Neuronal stem cell (in vitro differentiated cells): ENCODE measurements at regions not wholly inside any gene's neighbourhood (a gene's known extent, or its start where the extent isn't known, plus 50 kb on each side); places are given as distances from the start of the nearest gene placed in this dataset.
A peak's percentile ranks its signal among the peaks of the same experiment; 100 is the strongest.

ENCODE experiments used
- DNase-seq: peaks from one replicate; pipeline ENCODE4 v3.0.0-alpha.2; 2013; ENCODE audit warnings: low spot score
- H2AFZ ChIP-seq: one replicate; pipeline ENCODE4 v1.6.1; 2013; ENCODE audit warnings: mild to moderate bottlenecking, low read length, inconsistent platforms
- H2AK5ac ChIP-seq: 2 replicates; pipeline ENCODE4 v1.6.1; 2013; ENCODE audit warnings: low read depth, mild to moderate bottlenecking, inconsistent platforms, low read length, moderate library complexity, mixed read lengths
- H2BK120ac ChIP-seq: 2 replicates; pipeline ENCODE4 v1.6.1; 2013; ENCODE audit warnings: low read depth, mild to moderate bottlenecking, inconsistent platforms, low read length, moderate library complexity, mixed read lengths
- H2BK12ac ChIP-seq: one replicate; pipeline ENCODE4 v1.6.1; 2013; ENCODE audit warnings: low read length, inconsistent platforms
- H2BK15ac ChIP-seq: 2 replicates; pipeline ENCODE4 v1.6.1; 2013; ENCODE audit warnings: mild to moderate bottlenecking, low read length, inconsistent platforms, mixed read lengths
- H2BK5ac ChIP-seq: one replicate; pipeline ENCODE4 v1.6.1; 2013; ENCODE audit warnings: inconsistent platforms, mild to moderate bottlenecking, low read length, moderate library complexity
- H3K14ac ChIP-seq: one replicate; pipeline ENCODE4 v1.6.1; 2013; ENCODE audit warnings: low read length, inconsistent platforms
- H3K18ac ChIP-seq: 2 replicates; pipeline ENCODE4 v1.6.1; 2013; ENCODE audit warnings: low read length, inconsistent platforms
- H3K23ac ChIP-seq: 2 replicates; pipeline ENCODE4 v1.6.1; 2013; ENCODE audit warnings: low read depth, mild to moderate bottlenecking, mixed read lengths, low read length, inconsistent platforms; ENCODE audit not compliant: poor library complexity
- H3K27ac ChIP-seq: replicated peaks from 3 replicates; pipeline ENCODE4 v1.5.1; 2013; ENCODE audit warnings: low read length, inconsistent platforms
- H3K27me3 ChIP-seq, 3 experiments: 2 replicates each; pipeline ENCODE4 v1.6.1; 2013; ENCODE audit warnings: low read length in 3 of 3, mild to moderate bottlenecking in 2 of 3, inconsistent platforms in 1 of 3, low read depth in 1 of 3, mixed read lengths in 1 of 3, moderate library complexity in 1 of 3; ENCODE audit not compliant: control insufficient read depth in 3 of 3, insufficient read depth in 3 of 3
- H3K36me3 ChIP-seq, 2 donors: replicated peaks in 1 of 2; 2 replicates each; pipeline ENCODE4 v1.6.1; 2013; ENCODE audit warnings: low read length in 2 of 2; ENCODE audit not compliant: control insufficient read depth in 2 of 2, insufficient read depth in 2 of 2
- H3K4ac ChIP-seq: 2 replicates; pipeline ENCODE4 v1.6.1; 2013; ENCODE audit warnings: inconsistent platforms, mild to moderate bottlenecking, low read length, moderate library complexity
- H3K4me1 ChIP-seq, 2 donors: 1 replicate in 1 of 2; 2 replicates in 1 of 2; pipeline ENCODE4 v1.6.1; 2013; ENCODE audit warnings: low read length in 2 of 2, low read depth in 1 of 2; ENCODE audit not compliant: control insufficient read depth in 2 of 2, insufficient read depth in 1 of 2
- H3K4me2 ChIP-seq: one replicate; pipeline ENCODE4 v1.6.1; 2013; ENCODE audit warnings: mild to moderate bottlenecking, low read length, inconsistent platforms; ENCODE audit not compliant: insufficient read depth, poor library complexity, severe bottlenecking
- H3K4me3 ChIP-seq, 2 donors: 2 replicates each; pipeline ENCODE4 v1.5.1; 2013; ENCODE audit warnings: low read length in 2 of 2, mild to moderate bottlenecking in 2 of 2, inconsistent platforms in 1 of 2, moderate library complexity in 1 of 2
- H3K79me1 ChIP-seq: one replicate; pipeline ENCODE4 v1.6.1; 2013; ENCODE audit warnings: low read depth, mild to moderate bottlenecking, inconsistent platforms, low read length, moderate library complexity
- H3K9ac ChIP-seq: one replicate; pipeline ENCODE4 v1.6.1; 2013; ENCODE audit warnings: mild to moderate bottlenecking, low read depth, low read length, inconsistent platforms; ENCODE audit not compliant: poor library complexity
- H3K9me3 ChIP-seq, 2 donors: replicated peaks in 1 of 2; 2 replicates each; pipeline versions ENCODE3 to v1.6.1; 2013; ENCODE audit warnings: low read length in 2 of 2, mild to moderate bottlenecking in 2 of 2, inconsistent platforms in 1 of 2, low read depth in 1 of 2, mixed read lengths in 1 of 2, moderate library complexity in 1 of 2; ENCODE audit not compliant: control insufficient read depth in 2 of 2, insufficient read depth in 1 of 2
- H4K8ac ChIP-seq: one replicate; pipeline ENCODE4 v1.6.1; 2013; ENCODE audit warnings: low read depth, mild to moderate bottlenecking, inconsistent platforms, low read length, moderate library complexity
- H4K91ac ChIP-seq: one replicate; pipeline ENCODE4 v1.6.1; 2013; ENCODE audit warnings: low read length, low read depth, mild to moderate bottlenecking, inconsistent platforms; ENCODE audit not compliant: poor library complexity
- WGBS, 2 donors: extraction: QIAGEN DNeasy Blood & Tissue Kit; methylation state at CpG; one replicate each; pipeline ENCODE4 v1.1.7; 2013; ENCODE audit warnings: missing lambda C conversion rate in 2 of 2, mixed read lengths in 1 of 2; ENCODE audit not compliant: insufficient read length in 2 of 2, insufficient replicate concordance in 1 of 2; ENCODE audit errors: extremely low coverage in 2 of 2; 5-methylcytosine and 5-hydroxymethylcytosine counted together

DNA sequence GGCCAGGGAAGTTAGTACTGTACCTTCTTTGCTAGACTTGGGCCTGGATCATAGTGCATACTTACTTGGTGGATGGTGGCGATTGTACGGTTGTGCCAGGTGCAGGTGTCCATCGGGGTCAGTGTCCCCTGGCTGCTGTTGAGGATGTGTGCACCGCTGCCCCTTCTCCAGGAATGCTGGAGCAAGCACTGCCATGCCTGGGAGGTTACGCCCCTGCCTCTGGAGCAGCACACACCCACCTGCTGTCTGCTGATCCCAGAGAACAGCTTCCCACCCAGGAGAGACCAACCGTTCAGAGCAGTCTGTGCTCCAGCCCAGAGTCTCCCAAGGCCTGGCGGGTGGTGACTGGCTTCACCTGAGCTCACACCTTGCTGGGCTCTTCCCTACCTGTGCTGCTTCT is 286.8 kb upstream of the HS6ST1 start:
- no peak overlapping the region for H2BK12ac ChIP-seq
- H2AFZ ChIP-seq = no peak overlapping the region
- peak overlapping the region; percentile 1 for H2BK5ac ChIP-seq
- H2BK15ac ChIP-seq = no peak overlapping the region
- peaks cover 0 to 2% of the 10 kb centered on the region in 2 donors for H3K9me3 ChIP-seq
- H2AK5ac ChIP-seq = no peak overlapping the region
- no peak overlapping the region for H3K23ac ChIP-seq
- no peak overlapping the region for H4K8ac ChIP-seq
- no peaks in the 10 kb centered on the region for H3K27me3 ChIP-seq
- H3K18ac ChIP-seq = peak overlapping the region; percentile 58
- no peak overlapping the region for H3K14ac ChIP-seq
- no peak overlapping the region for H3K27ac ChIP-seq
- WGBS, 2 donors = no CpG with 5 or more reads among the region's 7 CpGs
- no peak overlapping the region for H2BK120ac ChIP-seq
- no peak overlapping the region for H3K9ac ChIP-seq
- H3K36me3 ChIP-seq = no peaks in the 10 kb centered on the region
- no peaks in the 10 kb centered on the region for H3K79me1 ChIP-seq
- no peak overlapping the region for H3K4me3 ChIP-seq
- no peak overlapping the region for H4K91ac ChIP-seq
- peaks cover 0 to 10% of the 10 kb centered on the region in 2 donors for H3K4me1 ChIP-seq
- H3K4ac ChIP-seq = no peak overlapping the region
- DNase-seq = no peak
- no peak overlapping the region for H3K4me2 ChIP-seq

DNA sequence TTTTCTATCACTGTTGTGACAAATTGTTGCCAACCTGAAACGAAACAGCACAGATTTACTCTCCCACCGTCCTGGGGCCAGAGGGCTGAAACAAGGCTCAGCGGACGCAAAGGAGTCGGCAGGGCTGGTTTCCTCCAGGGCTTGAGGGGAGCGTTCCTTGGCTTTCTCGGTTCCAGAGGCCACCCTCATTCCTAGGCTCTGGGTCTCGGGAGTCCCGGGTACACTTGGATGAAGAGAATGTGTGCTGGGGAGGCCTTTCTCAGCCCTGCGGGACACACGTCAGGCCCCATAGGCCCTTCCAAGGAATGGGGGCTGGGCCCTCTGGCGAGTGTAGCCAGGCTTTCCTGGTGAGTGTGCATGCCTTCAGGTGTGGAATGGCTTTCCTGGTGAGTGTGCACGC is 287.3 kb upstream of the HS6ST1 start:
- Histone ChIP-seq H4K8ac (no peak overlapping the region), H2AK5ac (no peak overlapping the region), H3K27me3 (no peaks in the 10 kb centered on the region), H2BK12ac (no peak overlapping the region), H4K91ac (no peak overlapping the region), H3K36me3 (no peaks in the 10 kb centered on the region), H3K4me2 (no peak overlapping the region), H2BK15ac (no peak overlapping the region), H3K9ac (no peak overlapping the region), H3K4me1 (peaks cover 0 to 4% of the 10 kb centered on the region in 2 donors), H2BK120ac (no peak overlapping the region), H3K27ac (no peak overlapping the region), H3K9me3 (peaks cover 0 to 2% of the 10 kb centered on the region in 2 donors), H3K14ac (no peak overlapping the region), H3K18ac (peak overlapping the region; percentile 27), H2AFZ (no peak overlapping the region), H2BK5ac (peak overlapping the region; percentile 1), H3K23ac (no peak overlapping the region), H3K4me3 (no peak overlapping the region), H3K4ac (no peak overlapping the region), H3K79me1 (no peaks in the 10 kb centered on the region)
- no CpG with 5 or more reads among the region's 13 CpGs for WGBS, 2 donors
- DNase-seq = no peak

DNA sequence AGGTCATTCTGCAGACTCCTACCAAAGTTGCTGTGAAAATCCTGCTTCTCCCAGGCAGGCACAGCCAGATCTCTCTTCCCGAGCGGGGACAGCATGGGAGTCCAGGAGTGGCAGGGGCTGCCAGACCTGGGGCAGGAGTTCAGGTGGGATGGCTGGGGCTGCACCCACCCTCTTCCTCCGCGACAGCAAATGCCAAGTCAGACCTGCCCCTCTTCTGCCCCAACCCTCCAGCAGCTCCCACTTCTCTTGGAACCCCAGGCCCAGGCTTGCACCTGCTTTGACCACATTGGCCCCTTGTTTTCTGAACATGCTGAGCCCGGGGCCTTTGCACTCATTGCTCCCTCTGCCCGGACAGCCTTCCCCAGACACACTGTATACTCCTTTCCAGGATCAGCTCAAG is 288.2 kb upstream of the HS6ST1 start:
- no peak overlapping the region for H2AFZ ChIP-seq
- no peak for DNase-seq
- no peak overlapping the region for H2AK5ac ChIP-seq
- H3K79me1 ChIP-seq = no peaks in the 10 kb centered on the region
- H3K36me3 ChIP-seq = no peaks in the 10 kb centered on the region
- H3K4ac ChIP-seq = no peak overlapping the region
- H3K4me3 ChIP-seq = no peak overlapping the region
- H3K14ac ChIP-seq = no peak overlapping the region
- H3K27me3 ChIP-seq = no peaks in the 10 kb centered on the region
- H3K18ac ChIP-seq = peak overlapping the region; percentile 44
- no peak overlapping the region for H3K27ac ChIP-seq
- H3K9ac ChIP-seq = no peak overlapping the region
- H3K9me3 ChIP-seq = peaks cover 0 to 2% of the 10 kb centered on the region in 2 donors
- no peak overlapping the region for H2BK5ac ChIP-seq
- H2BK120ac ChIP-seq = no peak overlapping the region
- H3K4me1 ChIP-seq = peaks cover 0 to 3% of the 10 kb centered on the region in 2 donors
- no CpG with 5 or more reads among the region's 6 CpGs for WGBS, 2 donors
- H2BK15ac ChIP-seq = no peak overlapping the region
- H2BK12ac ChIP-seq = no peak overlapping the region
- no peak overlapping the region for H4K91ac ChIP-seq
- no peak overlapping the region for H4K8ac ChIP-seq
- no peak overlapping the region for H3K4me2 ChIP-seq
- no peak overlapping the region for H3K23ac ChIP-seq

DNA sequence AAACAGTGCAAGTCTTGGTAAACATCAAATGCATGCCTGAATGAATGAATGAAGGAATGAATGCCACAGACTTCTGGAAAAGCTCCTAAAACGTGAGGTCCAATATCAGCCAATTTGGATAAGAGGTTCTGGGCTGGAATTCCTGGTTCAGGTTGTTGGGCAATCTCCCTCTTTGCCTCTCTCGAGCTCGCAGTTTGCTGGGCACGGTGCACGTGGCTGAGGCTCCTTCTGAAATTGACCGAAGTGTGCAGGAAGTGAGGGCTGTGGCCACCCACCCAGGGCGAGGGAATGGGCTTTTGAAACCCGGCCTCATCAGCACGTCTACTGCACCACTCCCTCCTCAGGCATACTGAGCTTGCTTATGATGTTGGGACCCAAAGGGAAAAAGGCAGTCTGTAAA is 288.8 kb upstream of the HS6ST1 start:
- DNase-seq = no peak
- no peak overlapping the region for H3K14ac ChIP-seq
- no peak overlapping the region for H4K91ac ChIP-seq
- H4K8ac ChIP-seq = no peak overlapping the region
- no peak overlapping the region for H3K9ac ChIP-seq
- no peak overlapping the region for H3K27ac ChIP-seq
- no peak overlapping the region for H2BK5ac ChIP-seq
- H2BK12ac ChIP-seq = no peak overlapping the region
- no peaks in the 10 kb centered on the region for H3K79me1 ChIP-seq
- no peak overlapping the region for H3K4ac ChIP-seq
- peaks cover 0 to 3% of the 10 kb centered on the region in 2 donors for H3K4me1 ChIP-seq
- H2BK15ac ChIP-seq = no peak overlapping the region
- WGBS, 2 donors = no CpG with 5 or more reads among the region's 9 CpGs
- H2BK120ac ChIP-seq = no peak overlapping the region
- H3K23ac ChIP-seq = no peak overlapping the region
- no peak overlapping the region for H3K4me2 ChIP-seq
- no peak overlapping the region for H3K18ac ChIP-seq
- H3K9me3 ChIP-seq = peaks cover 0 to 2% of the 10 kb centered on the region in 2 donors
- no peaks in the 10 kb centered on the region for H3K27me3 ChIP-seq
- H3K36me3 ChIP-seq = no peaks in the 10 kb centered on the region
- no peak overlapping the region for H2AFZ ChIP-seq
- no peak overlapping the region for H3K4me3 ChIP-seq
- no peak overlapping the region for H2AK5ac ChIP-seq
